Liver (tissue), 2 donors: ENCODE measurements at regions not wholly inside any gene's neighbourhood (a gene's known extent, or its start where the extent isn't known, plus 50 kb on each side); places are given as distances from the start of the nearest gene placed in this dataset.

Source experiments
- ATF3 ChIP-seq: IDR thresholded peaks from 2 replicates; pipeline ENCODE4 v1.6.1; 2016; ENCODE audit warnings: antibody characterized with exemption
- JUND ChIP-seq, 2 donors: IDR thresholded peaks; 2 replicates each; pipeline ENCODE4 v1.6.1; 2016; ENCODE audit warnings: antibody characterized with exemption in 2 of 2
- YY1 ChIP-seq: IDR thresholded peaks from 2 replicates; pipeline ENCODE4 v1.6.1; 2016; ENCODE audit warnings: antibody characterized with exemption, mild to moderate bottlenecking
- donor health status: healthy.

- no peak for TF ChIP-seq JUND (IDR thresholded peaks at IDR 0.05)
- no peak for TF ChIP-seq ATF3
- TF ChIP-seq YY1, result no peak
Observed at GRCh38 chr4:167831855-167832254, 260.5 kb upstream of the ANXA10 start.
